ENCODE measurements at regions not wholly inside any gene's neighbourhood (a gene's known extent, or its start where the extent isn't known, plus 50 kb on each side); places are given as distances from the start of the nearest gene placed in this dataset.

GRCh38 chr5:126096442-126097006 is 326.7 kb upstream of the GRAMD2B start:
- Histone ChIP-seq H3K4me3 (ENCODE audit: low read depth, low read length) (no peak overlapping the region), H3K9me3 (ENCODE audit: severe bottlenecking) (no peaks in the 10 kb centered on the region), H3K36me3 (no peaks in the 10 kb centered on the region), H3K27me3 (ENCODE audit: insufficient read depth, low read depth, severe bottlenecking) (no peaks in the 10 kb centered on the region), H3K27ac (no peak overlapping the region)
- no peak for TF ChIP-seq CTCF (IDR thresholded peaks at IDR 0.05; ENCODE audit: low read depth, low read length)
- DNase-seq, result no peak

- Histone ChIP-seq H3K27ac (no peak overlapping the region), H3K27me3 (ENCODE audit: insufficient read depth, low read depth, severe bottlenecking) (no peaks in the 10 kb centered on the region), H3K4me3 (ENCODE audit: low read depth, low read length) (no peak overlapping the region), H3K36me3 (no peaks in the 10 kb centered on the region), H3K9me3 (ENCODE audit: severe bottlenecking) (no peaks in the 10 kb centered on the region)
- TF ChIP-seq CTCF (IDR thresholded peaks at IDR 0.05; ENCODE audit: low read depth, low read length), result no peak
- DNase-seq, result no peak
Observed at GRCh38 chr5:126097876-126098275, 325.3 kb upstream of the GRAMD2B start.

- no peak overlapping the region for H3K4me3 ChIP-seq (ENCODE audit: low read depth, low read length)
- no peaks in the 10 kb centered on the region for H3K9me3 ChIP-seq (ENCODE audit: severe bottlenecking)
- no peak overlapping the region for H3K27ac ChIP-seq
- H3K36me3 ChIP-seq, result no peaks in the 10 kb centered on the region
- no peaks in the 10 kb centered on the region for H3K27me3 ChIP-seq (ENCODE audit: insufficient read depth, low read depth, severe bottlenecking)
- TF ChIP-seq CTCF (IDR thresholded peaks at IDR 0.05; ENCODE audit: low read depth, low read length), result no peak
- DNase-seq, result no peak
Observed at GRCh38 chr5:126098330-126099017, 324.7 kb upstream of the GRAMD2B start.

GRCh38 chr5:126099077-126099476 is 324.1 kb upstream of the GRAMD2B start:
- Histone ChIP-seq H3K9me3 (ENCODE audit: severe bottlenecking) (no peaks in the 10 kb centered on the region), H3K27ac (no peak overlapping the region), H3K27me3 (ENCODE audit: insufficient read depth, low read depth, severe bottlenecking) (no peaks in the 10 kb centered on the region), H3K4me3 (ENCODE audit: low read depth, low read length) (no peak overlapping the region), H3K36me3 (no peaks in the 10 kb centered on the region)
- no peak for DNase-seq
- no peak for TF ChIP-seq CTCF (IDR thresholded peaks at IDR 0.05; ENCODE audit: low read depth, low read length)

- peak; percentile 53 for TF ChIP-seq CTCF (IDR thresholded peaks at IDR 0.05; ENCODE audit: low read depth, low read length)
- DNase-seq, result no peak
- H3K4me3 ChIP-seq (ENCODE audit: low read depth, low read length), result no peak overlapping the region
- H3K27ac ChIP-seq, result no peak overlapping the region
- H3K36me3 ChIP-seq, result no peaks in the 10 kb centered on the region
- H3K27me3 ChIP-seq (ENCODE audit: insufficient read depth, low read depth, severe bottlenecking), result no peaks in the 10 kb centered on the region
- no peaks in the 10 kb centered on the region for H3K9me3 ChIP-seq (ENCODE audit: severe bottlenecking)
Observed at GRCh38 chr5:126100767-126101166, 322.4 kb upstream of the GRAMD2B start.

GRCh38 chr5:126101901-126102300 is 321.3 kb upstream of the GRAMD2B start:
- DNase-seq, result no peak
- Histone ChIP-seq H3K27ac (no peak overlapping the region), H3K9me3 (ENCODE audit: severe bottlenecking) (no peaks in the 10 kb centered on the region), H3K27me3 (ENCODE audit: insufficient read depth, low read depth, severe bottlenecking) (no peaks in the 10 kb centered on the region), H3K36me3 (no peaks in the 10 kb centered on the region), H3K4me3 (ENCODE audit: low read depth, low read length) (no peak overlapping the region)
- no peak for TF ChIP-seq CTCF (IDR thresholded peaks at IDR 0.05; ENCODE audit: low read depth, low read length)

Measured in WERI-Rb-1 (cell line).